ENCODE measurements at regions not wholly inside any gene's neighbourhood (a gene's known extent, or its start where the extent isn't known, plus 50 kb on each side); places are given as distances from the start of the nearest gene placed in this dataset.

DNA sequence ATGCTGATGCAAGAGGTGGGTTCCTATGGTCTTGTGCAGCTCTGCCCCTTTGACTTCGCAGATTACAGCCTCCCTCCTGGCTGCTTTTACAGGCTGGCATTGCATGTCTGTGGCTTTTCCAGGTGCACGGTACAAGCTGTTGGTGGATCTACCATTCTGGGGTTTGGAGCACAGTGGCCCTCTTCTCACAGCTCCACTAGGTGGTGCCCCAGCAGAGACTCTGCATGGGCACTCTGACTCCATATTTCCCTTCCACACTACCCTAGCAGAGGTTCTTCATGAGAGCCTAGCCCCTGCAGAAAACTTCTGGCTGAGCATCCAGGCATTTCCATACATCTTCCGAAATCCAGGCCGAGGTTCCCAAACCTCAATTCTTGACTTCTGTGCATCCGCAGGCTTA is 989.0 kb downstream of the PLA2G4A start:
- Histone ChIP-seq H3K9me3 (ENCODE audit: severe bottlenecking) (no peaks in the 10 kb centered on the region), H3K36me3 (ENCODE audit: low read depth) (no peaks in the 10 kb centered on the region), H3K4me1 (ENCODE audit: insufficient read depth, poor library complexity, severe bottlenecking) (peaks cover 2% of the 10 kb centered on the region), H3K27ac (ENCODE audit: poor library complexity, severe bottlenecking) (no peak overlapping the region), H3K4me3 (ENCODE audit: severe bottlenecking) (no peak overlapping the region), H3K27me3 (ENCODE audit: insufficient read depth, poor library complexity, severe bottlenecking) (no peaks in the 10 kb centered on the region)
- ATAC-seq (ENCODE audit: low read depth), result no peak
- DNase-seq (ENCODE audit: low spot score), result no peak
- TF ChIP-seq, protein P1, sequence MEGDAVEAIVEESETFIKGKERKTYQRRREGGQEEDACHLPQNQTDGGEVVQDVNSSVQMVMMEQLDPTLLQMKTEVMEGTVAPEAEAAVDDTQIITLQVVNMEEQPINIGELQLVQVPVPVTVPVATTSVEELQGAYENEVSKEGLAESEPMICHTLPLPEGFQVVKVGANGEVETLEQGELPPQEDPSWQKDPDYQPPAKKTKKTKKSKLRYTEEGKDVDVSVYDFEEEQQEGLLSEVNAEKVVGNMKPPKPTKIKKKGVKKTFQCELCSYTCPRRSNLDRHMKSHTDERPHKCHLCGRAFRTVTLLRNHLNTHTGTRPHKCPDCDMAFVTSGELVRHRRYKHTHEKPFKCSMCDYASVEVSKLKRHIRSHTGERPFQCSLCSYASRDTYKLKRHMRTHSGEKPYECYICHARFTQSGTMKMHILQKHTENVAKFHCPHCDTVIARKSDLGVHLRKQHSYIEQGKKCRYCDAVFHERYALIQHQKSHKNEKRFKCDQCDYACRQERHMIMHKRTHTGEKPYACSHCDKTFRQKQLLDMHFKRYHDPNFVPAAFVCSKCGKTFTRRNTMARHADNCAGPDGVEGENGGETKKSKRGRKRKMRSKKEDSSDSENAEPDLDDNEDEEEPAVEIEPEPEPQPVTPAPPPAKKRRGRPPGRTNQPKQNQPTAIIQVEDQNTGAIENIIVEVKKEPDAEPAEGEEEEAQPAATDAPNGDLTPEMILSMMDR (IDR thresholded peaks at IDR 0.05; ENCODE audit: poor library complexity, severe bottlenecking), result no peak

DNA sequence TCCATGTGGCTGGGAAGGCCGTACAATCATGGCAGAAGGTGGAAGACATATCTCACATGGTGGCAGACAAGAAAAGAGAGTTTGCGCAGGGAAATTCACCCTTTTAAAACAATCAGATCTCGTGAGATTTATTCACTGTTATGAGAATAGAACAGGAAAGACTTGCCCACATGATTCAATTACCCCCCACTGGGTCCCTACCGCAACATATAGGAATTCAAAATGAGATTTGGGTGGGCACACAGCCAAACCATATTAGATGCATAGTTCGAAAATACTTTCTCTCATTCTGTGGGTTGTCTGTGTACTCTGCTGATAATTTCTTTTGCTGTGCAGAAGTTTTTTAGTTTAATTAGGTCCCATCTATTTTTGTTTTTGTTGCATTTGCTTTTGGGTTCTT is 990.3 kb downstream of the PLA2G4A start:
- TF ChIP-seq, protein P1 (IDR thresholded peaks at IDR 0.05; ENCODE audit: poor library complexity, severe bottlenecking), result no peak
- no peak overlapping the region for H3K27ac ChIP-seq (ENCODE audit: poor library complexity, severe bottlenecking)
- peaks cover 2% of the 10 kb centered on the region for H3K4me1 ChIP-seq (ENCODE audit: insufficient read depth, poor library complexity, severe bottlenecking)
- no peak for DNase-seq (ENCODE audit: low spot score)
- H3K27me3 ChIP-seq (ENCODE audit: insufficient read depth, poor library complexity, severe bottlenecking), result no peaks in the 10 kb centered on the region
- no peaks in the 10 kb centered on the region for H3K9me3 ChIP-seq (ENCODE audit: severe bottlenecking)
- H3K36me3 ChIP-seq (ENCODE audit: low read depth), result no peaks in the 10 kb centered on the region
- ATAC-seq (ENCODE audit: low read depth), result no peak
- no peak overlapping the region for H3K4me3 ChIP-seq (ENCODE audit: severe bottlenecking)

DNA sequence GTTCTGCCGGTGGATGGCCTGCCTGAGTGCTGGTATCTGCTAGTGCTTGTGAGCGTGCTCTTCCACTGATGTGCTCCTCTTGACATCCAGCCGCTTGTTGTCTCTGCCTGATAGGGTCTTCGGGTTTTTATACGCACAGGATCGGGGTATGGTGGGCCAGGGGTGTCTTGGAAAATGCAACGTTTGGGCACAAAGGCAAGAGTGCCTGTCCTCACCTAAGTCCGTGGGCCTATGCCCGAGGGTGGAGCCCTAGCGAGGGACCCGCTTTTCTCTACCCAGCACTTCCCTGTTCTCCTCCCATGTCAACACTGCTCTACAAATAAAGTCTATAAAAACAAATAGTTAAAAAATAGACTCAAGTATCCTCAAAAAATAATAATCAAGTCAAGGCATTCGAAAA is 1007.8 kb downstream of the PLA2G4A start:
- Histone ChIP-seq H3K4me3 (ENCODE audit: severe bottlenecking) (no peak overlapping the region), H3K27ac (ENCODE audit: poor library complexity, severe bottlenecking) (no peak overlapping the region), H3K9me3 (ENCODE audit: severe bottlenecking) (no peaks in the 10 kb centered on the region), H3K4me1 (ENCODE audit: insufficient read depth, poor library complexity, severe bottlenecking) (no peaks in the 10 kb centered on the region), H3K36me3 (ENCODE audit: low read depth) (no peaks in the 10 kb centered on the region), H3K27me3 (ENCODE audit: insufficient read depth, poor library complexity, severe bottlenecking) (no peaks in the 10 kb centered on the region)
- ATAC-seq (ENCODE audit: low read depth) (no peak), DNase-seq (ENCODE audit: low spot score) (no peak)
- TF ChIP-seq, protein P1 (IDR thresholded peaks at IDR 0.05; ENCODE audit: poor library complexity, severe bottlenecking), result no peak

DNA sequence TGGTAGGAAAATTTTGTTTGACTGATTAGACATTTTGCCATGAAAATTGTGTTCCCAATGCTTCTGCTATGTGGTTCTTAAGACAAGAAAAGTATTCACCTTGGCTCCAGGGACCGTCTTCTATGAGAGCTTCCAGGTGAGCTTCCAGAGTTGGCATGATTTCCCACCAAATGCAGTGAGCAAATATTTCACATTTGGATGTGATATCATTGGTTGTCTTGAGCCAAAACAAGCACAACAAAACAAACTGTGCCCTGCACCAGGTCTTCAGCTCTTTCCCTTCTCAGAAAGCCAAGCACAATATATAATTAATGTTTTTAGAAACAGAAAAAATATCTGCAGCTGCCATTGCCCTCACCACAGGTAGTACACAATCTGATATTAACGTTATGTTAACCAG is 1009.0 kb downstream of the PLA2G4A start:
- no peak overlapping the region for H3K27ac ChIP-seq (ENCODE audit: poor library complexity, severe bottlenecking)
- H3K27me3 ChIP-seq (ENCODE audit: insufficient read depth, poor library complexity, severe bottlenecking), result no peaks in the 10 kb centered on the region
- TF ChIP-seq, protein P1 (IDR thresholded peaks at IDR 0.05; ENCODE audit: poor library complexity, severe bottlenecking), result no peak
- peaks cover 5% of the 10 kb centered on the region for H3K4me1 ChIP-seq (ENCODE audit: insufficient read depth, poor library complexity, severe bottlenecking)
- H3K4me3 ChIP-seq (ENCODE audit: severe bottlenecking), result no peak overlapping the region
- ATAC-seq (ENCODE audit: low read depth) (no peak), DNase-seq (ENCODE audit: low spot score) (no peak)
- no peaks in the 10 kb centered on the region for H3K9me3 ChIP-seq (ENCODE audit: severe bottlenecking)
- H3K36me3 ChIP-seq (ENCODE audit: low read depth), result no peaks in the 10 kb centered on the region

DNA sequence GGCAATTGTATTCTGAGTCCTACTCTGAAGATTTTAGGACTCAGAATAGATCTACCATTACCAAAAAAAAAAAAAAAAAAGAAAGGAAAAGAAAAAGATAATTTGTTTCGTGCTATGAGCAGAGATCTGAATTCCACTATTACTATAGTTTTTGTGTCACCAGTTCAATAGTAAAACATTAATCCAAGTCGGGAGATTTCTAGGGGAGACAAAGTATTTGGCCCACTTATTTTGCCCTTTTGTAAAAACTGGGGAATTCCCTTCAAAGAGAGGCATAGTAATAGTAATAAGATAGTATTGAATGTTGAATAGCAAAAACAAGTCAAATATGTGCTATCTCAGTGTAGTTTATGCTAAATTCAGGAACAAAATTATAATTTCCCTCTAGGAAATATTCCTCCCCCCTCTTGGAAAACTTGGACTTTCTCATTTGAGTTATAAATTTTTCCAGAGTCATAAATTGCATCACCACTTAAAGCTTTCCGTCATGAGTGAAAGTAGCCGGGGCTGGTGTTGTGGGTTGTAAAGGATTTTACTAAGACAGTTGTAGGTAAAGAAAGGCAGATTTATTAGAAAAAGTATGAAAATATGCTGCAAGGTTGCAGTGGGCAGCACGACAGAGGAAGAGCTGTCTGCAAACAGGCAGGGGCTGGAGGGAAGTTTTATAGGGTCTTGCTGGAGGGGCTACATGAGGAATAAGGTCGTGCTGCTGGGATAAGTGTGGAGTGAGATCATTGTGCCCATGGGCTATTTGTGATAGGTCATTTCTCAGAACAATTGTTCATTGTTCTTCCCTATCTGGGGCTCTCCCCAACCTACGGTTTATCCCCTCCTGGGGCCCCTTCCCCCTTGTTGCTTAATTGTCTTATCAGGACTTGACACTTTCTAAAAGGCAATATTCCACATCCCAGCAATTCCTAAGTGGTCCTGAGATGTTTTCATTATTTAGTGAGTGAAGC is 1009.9 kb downstream of the PLA2G4A start:
- H3K27me3 ChIP-seq (ENCODE audit: insufficient read depth, poor library complexity, severe bottlenecking), result no peaks in the 10 kb centered on the region
- no peak overlapping the region for H3K4me3 ChIP-seq (ENCODE audit: severe bottlenecking)
- peaks cover 12% of the 10 kb centered on the region for H3K4me1 ChIP-seq (ENCODE audit: insufficient read depth, poor library complexity, severe bottlenecking)
- no peaks in the 10 kb centered on the region for H3K9me3 ChIP-seq (ENCODE audit: severe bottlenecking)
- H3K27ac ChIP-seq (ENCODE audit: poor library complexity, severe bottlenecking), result no peak overlapping the region
- TF ChIP-seq, protein P1 (IDR thresholded peaks at IDR 0.05; ENCODE audit: poor library complexity, severe bottlenecking), result no peak
- no peak for ATAC-seq (ENCODE audit: low read depth)
- DNase-seq (ENCODE audit: low spot score), result no peak
- H3K36me3 ChIP-seq (ENCODE audit: low read depth), result no peaks in the 10 kb centered on the region
